DMS114 treated with DMSO at 0.1 percent for 48 hours (cell line): ENCODE measurements at regions not wholly inside any gene's neighbourhood (a gene's known extent, or its start where the extent isn't known, plus 50 kb on each side); places are given as distances from the start of the nearest gene placed in this dataset.

ENCODE experiments used
- DNase-seq: peaks from one replicate; lab custom pipeline; 2025; ENCODE audit not compliant: unreplicated experiment; lab: John Stamatoyannopoulos, UW

DNA sequence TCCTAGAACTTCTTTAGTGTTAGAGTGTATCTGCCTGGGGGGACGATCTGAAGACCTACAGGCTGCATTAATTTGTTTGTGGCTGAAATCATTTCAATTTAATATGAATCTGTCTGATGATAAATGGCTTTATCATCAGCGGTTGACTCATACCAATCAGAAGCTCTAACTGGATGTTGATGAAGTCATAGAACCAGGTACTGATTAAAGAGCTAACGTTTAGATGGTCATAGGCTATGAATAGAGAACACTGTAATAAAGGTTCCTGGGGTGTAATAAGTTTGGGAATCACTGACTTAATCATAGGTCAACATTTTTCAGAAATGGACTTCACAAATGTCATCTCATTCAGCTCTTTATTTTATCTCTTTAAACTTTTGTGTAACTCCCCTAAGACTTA is 329.9 kb downstream of the MSX2 start:
- no peak for DNase-seq

DNA sequence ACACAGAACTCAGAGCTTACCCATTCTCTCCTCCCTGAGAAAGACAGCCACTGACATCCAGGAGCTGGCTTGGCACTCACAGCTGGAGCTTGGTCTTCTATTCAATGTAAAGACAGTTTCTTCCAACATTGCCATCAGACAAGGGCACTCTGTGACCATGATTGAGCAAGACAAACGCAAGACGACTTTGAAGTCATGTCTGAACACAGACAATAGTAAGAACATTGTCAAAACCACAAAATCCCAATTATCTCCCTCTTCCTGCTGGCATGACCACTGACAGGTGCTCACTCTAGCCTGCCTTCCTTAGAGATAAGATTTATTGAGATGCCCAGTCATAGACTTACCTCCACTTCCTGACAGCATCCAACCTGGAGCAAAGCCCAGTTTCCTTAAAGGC is 328.0 kb downstream of the MSX2 start:
- DNase-seq: no peak

DNA sequence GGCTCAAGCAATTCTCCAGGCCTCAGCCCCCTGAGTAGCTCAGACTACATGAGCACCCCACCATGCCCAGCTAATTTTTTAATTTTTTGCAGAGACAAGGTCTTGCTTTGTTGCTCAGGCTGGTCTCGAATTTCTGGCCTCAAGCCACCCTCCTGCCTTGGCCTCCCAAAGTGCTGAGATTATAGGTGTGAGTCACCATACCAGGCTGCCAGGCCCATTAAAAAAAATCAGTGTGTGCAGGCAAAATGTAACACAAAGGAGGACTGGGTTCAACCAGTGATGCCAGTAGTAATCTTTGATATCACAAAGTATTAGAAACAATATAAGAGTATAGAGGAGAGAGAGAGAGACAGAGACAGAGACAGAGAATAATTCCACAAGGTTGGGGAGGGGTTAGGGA is 322.7 kb downstream of the MSX2 start:
- DNase-seq: no peak

DNA sequence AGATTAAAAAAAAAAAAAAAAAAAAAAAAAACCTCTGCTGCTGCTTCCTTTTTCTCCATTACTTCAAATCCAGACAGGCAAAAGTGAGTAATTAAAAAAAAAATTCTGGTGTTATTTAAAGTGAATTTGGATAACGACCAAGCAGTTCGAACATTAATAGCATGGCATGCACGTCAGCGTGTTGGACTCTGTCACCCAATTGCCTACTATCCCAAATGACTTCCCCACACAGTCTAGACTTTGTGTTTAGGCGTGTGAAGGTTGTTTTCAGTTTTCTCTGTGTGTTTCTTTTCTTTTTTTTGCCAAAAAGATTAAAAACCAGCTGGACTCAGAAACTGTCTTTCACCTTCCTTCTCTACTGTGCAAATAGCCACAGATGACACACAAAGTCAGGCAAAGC is 321.4 kb downstream of the MSX2 start:
- no peak for DNase-seq

DNA sequence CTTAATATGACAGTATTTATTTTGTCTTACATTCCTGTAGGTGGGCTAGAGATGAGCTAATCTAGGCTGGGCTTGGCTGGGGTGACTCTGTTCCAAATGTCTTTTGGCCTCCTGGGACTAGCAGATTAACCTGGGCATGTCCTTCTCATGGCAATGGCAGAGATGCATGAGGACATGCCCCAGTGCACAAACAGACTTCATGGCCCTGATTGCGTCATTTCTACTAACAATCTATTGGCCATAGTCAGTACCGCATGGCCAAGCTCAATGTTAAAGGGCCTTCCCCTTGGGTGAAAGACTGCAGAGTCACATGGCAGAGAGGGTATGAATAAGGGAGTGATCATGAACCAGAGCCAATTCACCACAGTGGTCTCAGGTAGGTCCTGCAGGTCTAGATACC is 313.4 kb downstream of the MSX2 start:
- no peak for DNase-seq

DNA sequence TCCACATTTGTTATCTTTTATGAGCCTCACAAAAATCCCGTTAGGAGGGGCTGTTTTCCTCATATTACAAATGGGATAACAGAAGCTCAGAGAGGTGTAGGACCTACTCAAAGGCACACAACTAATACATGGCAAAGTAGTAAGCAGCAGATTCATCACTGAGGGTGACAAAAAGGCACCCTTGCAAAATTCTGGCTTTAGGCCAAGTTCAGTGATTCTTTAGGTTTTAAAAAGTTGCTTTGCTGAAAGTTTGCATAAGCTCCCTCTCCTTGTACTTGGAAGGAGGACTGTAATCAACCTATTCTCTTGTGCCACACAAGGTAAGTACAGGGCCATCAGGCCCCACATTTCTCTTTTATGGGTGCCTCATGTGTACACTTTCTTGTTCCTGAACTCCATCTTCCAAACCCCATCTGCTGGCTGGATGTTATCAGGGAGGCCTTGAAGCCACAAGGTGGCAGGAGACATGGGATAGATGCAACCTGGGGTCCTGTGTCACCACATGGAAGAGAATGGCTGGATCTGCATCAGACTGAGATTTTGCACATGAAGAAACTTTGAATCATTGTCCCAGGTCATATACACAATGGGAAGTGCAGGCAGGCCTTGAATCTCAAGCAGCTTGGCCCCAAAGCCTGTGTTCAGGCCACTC is 311.6 kb downstream of the MSX2 start:
- DNase-seq: no peak

DNA sequence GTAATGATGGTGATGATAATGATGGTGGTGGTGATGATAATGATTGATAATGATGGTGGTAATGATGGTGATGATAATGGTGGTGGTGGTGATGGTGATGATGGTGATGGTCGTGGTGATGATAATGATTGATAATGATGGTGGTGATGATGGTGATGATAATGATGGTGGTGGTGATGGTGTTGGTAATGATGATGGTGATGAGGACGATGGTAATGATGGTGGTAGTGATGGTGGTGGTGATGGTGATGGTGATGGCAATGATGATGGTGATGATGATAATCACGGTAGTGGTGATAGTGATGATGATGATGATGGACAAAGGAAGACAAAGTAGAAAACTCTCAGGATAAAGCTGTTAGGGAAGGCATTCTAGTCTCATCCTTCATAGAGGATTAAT is 310.5 kb downstream of the MSX2 start:
- DNase-seq: no peak

DNA sequence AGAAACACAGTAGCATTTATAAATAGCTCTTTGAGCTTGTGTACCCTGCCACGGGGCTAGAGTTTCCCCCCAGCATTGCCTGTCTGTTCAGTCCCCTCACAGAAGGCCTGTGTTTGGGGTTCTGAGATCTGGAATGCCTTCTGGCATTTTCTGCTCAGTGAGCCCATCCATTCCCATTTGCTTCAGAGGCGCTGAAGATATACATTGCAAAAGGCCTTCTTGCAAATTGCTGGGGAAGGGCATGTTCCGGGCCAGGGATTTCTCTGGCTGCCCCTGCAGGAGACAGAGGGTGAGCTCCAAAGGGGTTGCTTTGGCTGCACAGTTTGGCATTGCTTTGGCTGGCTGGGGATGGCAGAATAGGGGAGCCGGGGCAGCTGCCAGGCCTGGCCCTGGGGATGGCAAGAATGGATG is 308.4 kb downstream of the MSX2 start:
- no peak for DNase-seq

DNA sequence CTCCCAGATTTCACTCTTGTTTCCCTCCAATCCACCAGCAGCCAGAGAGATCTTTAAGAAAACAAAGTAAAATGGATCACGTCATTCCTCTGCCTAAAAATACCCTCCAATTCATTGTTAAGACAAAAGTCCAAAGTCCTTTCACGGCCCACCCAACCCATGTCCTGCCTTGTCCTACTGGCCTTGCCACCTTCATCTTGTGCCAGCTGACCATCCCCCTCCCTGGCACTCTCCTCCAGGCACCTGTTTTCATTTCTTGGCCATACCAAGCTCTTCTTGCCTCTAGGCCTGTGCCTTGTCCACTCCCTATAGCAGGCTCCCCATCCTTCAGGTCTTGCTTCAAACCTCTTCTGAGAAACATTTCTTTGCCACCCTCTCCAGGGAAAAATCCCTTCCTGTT is 307.6 kb downstream of the MSX2 start:
- DNase-seq: no peak

DNA sequence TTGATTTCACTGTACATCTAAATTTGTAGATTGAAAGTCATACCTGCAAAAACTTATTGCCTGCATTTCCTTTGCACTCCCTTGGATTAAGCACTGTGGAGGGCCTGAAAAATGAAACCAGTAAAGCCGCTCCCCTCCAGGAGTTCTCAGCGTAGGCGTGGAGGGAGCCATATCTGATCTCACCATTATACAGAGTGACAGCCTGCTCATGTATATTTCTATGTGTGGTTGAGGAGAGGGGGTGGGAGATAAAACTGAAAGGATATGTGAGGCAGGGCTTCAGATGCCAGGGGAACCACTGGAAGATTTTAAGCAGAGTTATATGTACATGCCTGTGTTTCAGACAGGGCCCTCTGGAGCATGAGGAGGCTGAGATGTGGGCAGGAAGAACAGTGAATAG is 303.0 kb downstream of the MSX2 start:
- DNase-seq: no peak

DNA sequence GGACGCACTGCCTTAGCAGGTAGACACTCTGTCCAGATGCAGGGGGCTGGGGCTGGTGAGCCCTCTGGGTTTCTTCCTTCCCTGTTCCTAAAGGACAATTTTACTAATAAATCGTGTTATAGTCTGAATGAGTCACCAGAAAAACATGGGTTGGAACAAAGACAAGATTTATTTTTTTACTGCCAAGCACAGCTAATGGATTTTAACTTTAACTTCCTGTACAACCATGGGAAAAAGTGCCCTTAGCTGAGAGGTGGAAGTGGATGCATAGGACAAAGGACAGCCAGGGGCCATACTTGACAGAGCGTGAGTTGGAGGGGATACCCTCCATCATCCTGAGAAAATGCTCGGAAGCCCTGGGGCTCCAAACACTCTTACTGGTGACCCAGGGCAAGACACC is 300.7 kb downstream of the MSX2 start:
- no peak for DNase-seq

DNA sequence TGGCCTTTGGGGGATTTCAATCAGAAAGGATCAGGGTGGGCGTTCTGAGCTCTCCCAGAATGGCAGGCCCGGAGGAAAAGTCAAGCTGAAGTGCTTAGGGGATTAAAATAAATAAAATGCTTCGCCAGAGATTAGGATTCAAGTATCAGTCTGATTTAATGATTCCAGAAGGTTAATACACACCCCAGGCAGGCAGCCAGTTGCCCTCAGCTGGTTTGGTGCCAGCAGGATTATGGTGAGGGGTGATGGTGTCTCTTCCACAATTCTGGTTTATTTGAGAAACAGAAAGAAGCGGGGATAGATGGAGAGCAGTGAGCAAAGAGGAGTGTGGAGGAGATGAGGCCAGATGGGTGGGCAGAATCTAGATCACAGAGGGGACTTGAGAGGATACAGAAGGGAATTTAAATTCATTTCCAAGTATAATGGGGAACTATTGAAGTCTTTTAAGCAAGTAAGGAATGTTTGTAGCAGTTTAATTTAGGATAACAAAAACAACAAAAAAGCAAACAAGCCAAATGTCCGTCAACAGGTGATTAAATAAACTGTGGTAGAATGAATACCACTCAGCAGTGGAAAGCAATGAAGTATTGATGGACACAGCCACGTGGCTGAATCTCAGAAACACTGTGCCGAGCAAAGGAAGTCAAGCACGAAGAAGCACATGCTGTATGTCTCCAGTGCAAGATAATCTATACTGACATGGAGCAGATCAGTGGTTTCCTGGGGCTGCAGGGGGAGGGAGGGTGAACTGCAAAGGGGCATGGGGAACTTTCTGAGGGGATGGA is 297.7 kb downstream of the MSX2 start:
- DNase-seq: no peak

DNA sequence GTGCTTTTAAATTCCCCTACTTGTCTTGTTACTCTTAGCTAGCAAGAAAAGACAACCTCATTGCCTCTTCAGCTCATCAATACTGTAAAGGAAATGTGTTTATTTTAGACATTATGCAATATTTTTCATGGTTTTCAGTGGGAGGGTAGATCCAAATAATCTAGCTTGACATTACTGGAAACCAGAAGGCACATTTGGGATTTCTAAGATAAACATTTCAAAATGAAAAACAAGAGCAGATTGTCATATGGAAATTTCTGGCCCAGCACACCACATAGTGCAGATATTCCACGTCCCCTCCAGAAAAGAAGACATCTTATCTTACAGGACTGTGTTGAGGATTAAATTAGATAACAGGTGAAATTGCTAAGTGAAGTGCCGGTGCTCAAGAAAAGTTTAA is 296.9 kb downstream of the MSX2 start:
- no peak for DNase-seq

DNA sequence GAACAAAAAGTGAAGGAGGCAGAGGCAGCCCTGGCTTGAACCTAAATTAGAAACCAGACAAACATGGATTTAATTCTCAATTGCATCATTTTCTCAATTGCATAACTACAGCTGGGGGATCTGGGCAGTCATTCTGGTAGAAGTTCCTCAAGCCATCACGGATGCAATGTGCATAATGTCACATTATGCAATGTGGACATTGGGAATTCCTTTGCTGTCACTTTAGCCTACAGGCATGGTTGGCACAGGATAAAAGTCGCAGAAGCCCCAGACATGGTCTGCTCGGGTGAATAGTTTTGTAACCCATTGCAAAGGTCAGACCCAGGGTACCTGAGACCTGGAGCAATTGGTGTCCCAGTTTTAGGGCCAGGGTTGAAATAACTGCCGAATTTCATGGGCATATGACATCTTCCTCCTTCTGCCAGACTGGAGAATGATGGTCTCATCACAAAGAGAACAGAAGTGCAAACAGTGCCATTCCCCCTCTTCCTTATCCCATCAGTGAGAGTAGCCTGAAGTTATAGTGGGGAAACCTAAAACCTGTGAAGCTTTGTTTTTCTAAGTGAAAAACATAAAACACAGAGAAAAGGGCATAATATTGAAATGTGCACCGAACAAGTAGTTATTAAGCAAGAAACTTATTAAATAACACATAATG is 290.8 kb downstream of the MSX2 start:
- DNase-seq: no peak

DNA sequence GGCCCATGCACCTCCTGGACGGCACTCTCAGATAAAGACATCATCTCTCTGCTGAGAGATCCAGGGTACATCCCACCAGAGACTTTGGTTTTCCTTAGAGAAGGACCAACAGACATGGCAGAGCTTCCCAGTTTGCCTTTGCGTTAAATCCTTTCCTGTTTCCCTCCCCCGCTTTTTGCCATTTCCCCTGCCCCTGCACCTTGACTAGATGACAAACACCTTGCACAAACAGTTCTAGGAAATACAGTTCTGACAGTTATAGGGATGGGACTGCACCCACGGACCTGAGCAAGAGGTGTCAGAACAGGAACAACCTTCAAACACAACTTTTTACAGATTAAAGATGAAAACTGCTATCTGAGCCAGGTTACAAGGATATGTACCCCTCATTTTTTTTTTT is 288.9 kb downstream of the MSX2 start:
- DNase-seq: no peak

DNA sequence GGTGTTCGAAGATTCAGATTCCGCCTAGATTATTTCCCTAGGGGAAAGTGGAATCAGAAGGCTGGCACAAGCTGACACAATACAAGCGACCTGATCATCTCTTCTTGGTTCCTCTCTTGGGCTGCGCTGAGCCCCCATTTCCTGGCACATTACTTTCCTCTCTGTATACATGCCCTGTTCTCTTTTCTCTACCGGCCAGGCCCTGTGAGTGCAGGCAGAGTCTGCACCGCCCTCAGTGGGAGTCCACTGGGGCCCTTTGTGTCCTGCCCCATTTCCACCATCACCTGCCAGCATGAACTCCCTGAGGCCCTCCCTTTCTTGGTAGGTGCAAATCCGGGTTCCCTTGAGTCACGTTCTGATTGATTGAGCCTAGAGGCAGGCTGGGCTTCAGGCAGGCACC is 287.9 kb downstream of the MSX2 start:
- DNase-seq: no peak

DNA sequence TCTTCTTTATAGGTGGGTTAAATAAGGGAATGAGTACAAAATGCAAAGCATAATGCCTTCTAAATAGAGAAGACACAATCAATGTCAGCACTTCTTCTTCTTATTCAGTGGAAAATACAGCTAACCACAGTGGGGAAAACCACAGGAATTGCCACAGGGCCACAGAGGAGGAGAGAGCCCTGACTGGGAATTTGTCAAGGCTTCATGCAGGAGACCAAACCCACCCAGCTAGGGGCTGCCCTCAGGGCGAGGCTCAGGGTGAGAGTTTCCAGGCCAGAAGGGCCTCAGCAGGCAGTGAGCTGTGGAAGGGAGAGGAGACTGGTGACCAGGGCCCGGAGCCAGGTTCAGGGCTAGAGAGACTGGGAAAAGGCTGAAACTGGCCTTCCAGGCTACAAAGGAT is 279.1 kb downstream of the MSX2 start:
- no peak for DNase-seq

DNA sequence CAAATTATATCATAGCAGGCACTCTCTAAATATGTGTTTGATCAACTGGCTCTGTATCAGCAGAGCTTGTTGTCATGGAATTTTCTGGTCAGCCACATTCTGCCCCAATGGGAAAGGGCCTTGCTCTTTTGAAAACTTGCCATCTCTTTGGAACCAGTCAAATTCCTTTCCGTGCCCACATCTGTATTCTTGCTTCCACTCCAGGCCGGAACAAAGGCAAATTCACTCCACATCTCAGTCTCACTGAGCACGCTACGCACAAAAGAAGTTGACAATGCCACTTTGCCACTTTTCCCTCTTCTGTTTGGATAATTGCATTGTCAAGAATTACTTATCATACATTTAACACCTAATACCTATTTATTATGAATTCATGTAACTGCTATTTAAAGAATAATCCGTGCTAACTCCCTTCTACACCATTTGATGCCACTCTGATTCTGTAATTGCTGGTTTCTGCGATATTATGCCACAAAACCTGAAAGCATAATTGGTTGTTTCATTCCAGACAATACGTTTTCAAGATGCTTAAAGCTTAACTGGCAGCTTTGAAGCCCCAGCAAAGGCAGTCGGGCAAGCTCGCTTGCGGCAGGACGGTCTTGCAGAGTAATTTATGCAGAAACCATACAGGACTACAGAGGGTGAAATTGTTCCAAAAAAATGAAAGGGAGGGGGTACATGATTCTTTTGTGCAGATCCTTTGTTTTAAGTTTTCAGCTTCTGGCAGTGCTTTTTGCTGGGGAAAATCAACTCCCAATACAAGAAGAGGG is 277.7 kb downstream of the MSX2 start:
- DNase-seq: no peak

DNA sequence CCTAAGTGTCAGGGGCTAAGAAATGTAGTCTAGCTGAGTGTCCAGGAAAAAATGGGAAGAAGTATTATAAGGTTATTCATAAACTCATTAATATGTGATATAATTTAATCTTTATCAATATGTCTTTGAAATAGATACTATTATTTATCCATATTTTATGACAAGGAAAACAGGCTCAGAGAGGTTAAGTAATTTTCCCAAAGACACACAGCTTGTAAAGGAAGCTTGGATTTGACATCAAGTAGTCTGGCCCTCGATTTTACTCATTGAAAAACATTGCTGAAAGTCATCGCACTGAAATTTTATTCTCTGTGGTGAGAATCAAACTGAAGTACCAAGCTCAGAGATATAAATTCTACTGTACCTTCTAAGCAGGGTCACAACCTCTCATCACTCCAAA is 276.9 kb downstream of the MSX2 start:
- DNase-seq: no peak

DNA sequence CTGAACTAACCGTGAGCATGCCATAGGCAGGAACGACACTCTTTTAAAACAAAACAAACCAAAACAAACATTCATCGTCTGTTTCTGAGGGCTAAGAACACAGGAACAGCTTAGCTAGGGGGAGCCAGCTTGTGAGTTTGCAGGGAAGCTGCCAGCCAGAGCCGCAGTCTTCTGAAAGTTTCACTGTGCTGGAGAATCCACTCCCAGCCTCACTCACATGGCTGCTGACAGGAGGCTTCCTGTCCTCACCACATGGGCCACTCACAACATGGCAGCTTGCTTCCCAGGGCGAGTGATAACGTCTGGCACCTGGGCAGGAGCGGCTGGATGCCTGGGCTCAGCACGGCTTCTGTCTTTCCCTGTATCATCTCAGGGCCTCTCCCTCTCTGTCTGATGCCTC is 275.2 kb downstream of the MSX2 start:
- DNase-seq: no peak

DNA sequence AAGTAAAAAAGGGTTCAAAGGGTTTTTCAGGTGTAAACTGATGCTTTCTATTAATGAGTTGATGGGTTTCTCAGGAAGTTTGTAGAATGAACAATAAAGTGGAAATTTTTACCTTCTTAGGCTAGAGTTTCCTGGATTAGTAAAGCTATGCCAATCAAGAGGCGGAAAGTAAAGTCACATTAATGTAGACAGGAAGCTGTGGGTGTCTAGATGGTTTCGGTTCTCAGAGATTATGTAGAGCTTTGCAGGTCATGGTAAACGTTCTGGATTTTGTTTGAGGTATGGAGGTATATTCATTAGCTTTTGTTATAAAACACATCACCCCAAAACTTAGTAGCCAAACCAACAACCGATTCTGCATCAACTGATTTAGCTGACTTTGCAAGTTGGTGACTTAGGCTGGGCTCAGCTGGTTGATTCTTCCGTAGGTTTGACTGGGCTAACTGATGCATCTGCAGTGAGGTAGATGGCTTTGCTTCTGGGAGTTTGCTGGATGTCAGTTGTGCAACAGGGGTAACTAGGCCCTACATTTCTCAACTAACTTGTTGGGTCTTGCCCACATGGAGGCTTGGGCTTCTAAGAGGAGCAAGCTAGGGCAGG is 273.8 kb downstream of the MSX2 start:
- DNase-seq: no peak
